GM23338 (cell line): ENCODE measurements at regions not wholly inside any gene's neighbourhood (a gene's known extent, or its start where the extent isn't known, plus 50 kb on each side); places are given as distances from the start of the nearest gene placed in this dataset.

Source experiments
- CTCF ChIP-seq, 2 experiments: fragments of 200-600 bp in 1 of 2; sonication (generic) in 1 of 2; conservative IDR thresholded peaks; 2 replicates each; pipeline versions ENCODE4 v1.5.1 to v1.6.1; 2016 to 2017; ENCODE audit warnings: antibody characterized with exemption in 2 of 2, low read depth in 2 of 2, mild to moderate bottlenecking in 2 of 2, moderate library complexity in 1 of 2
- EZH2 ChIP-seq: fragments of 200-600 bp; sonication (generic); IDR thresholded peaks from one replicate; pipeline ENCODE4 v1.8.0; 2017; ENCODE audit warnings: antibody characterized with exemption, mild to moderate bottlenecking, low read depth; ENCODE audit not compliant: unreplicated experiment
- EZH2phosphoT487 ChIP-seq: fragments of 200-600 bp; sonication (generic); IDR thresholded peaks from one replicate; pipeline ENCODE4 v1.8.1; 2018; ENCODE audit warnings: antibody characterized with exemption; ENCODE audit not compliant: unreplicated experiment
- POLR2AphosphoS5 ChIP-seq: IDR thresholded peaks from 2 replicates; pipeline ENCODE4 v1.6.1; 2016; ENCODE audit warnings: antibody characterized with exemption, low read depth

- TF ChIP-seq EZH2phosphoT487 (no peak), EZH2 (no peak), POLR2AphosphoS5 (no peak), CTCF (conservative IDR thresholded peaks at IDR 0.05; ENCODE audit: low read depth in 2 of 2) (no peak)
Observed at GRCh38 chr6:53737746-53738145, 57.1 kb upstream of the LRRC1 start.
